Endothelial cell of umbilical vein (primary cell): ENCODE measurements at regions not wholly inside any gene's neighbourhood (a gene's known extent, or its start where the extent isn't known, plus 50 kb on each side); places are given as distances from the start of the nearest gene placed in this dataset.

Source experiments
- FOS ChIP-seq: IDR thresholded peaks from 2 replicates; pipeline ENCODE4 v1.6.1; 2011; ENCODE audit warnings: mild to moderate bottlenecking, low read length, moderate library complexity, borderline replicate concordance; ENCODE audit not compliant: insufficient read depth
- POLR2AphosphoS5 ChIP-seq: IDR thresholded peaks from 2 replicates; pipeline ENCODE4 v1.6.1; 2012; ENCODE audit warnings: low read depth, mild to moderate bottlenecking, control low read depth, low read length, moderate library complexity; ENCODE audit not compliant: insufficient read depth
- TF ChIP-seq, protein P1 (sequence below), 2 donors: IDR thresholded peaks; 1 replicate in 1 of 2; 2 replicates in 1 of 2; pipeline ENCODE4 v1.5.1; 2011; ENCODE audit warnings: low read length in 2 of 2, mild to moderate bottlenecking in 2 of 2, moderate library complexity in 2 of 2, control low read depth in 1 of 2, inconsistent platforms in 1 of 2, low read depth in 1 of 2; ENCODE audit not compliant: insufficient read depth in 1 of 2; ENCODE audit errors: extremely low read depth in 1 of 2

DNA sequence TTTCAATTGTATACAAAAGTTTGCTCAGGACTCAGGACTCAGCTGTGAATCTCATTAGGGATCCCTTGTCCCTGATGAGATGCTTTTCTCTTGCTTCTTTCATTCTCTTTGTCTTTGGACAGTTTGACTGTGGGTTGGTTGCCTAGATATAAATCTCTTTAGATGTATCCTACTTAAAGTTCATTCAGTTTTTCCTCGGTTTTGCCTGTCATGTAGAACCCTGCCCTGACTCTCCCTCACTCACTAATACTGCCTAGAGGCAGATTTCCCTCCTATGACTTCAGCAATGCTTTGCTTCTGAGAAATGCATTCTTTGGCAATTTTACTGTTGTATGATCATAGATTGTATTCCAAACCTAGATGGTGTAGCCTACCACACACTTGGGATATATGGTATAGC is 421.4 kb upstream of the TCF4 start:
- TF ChIP-seq, protein P1, sequence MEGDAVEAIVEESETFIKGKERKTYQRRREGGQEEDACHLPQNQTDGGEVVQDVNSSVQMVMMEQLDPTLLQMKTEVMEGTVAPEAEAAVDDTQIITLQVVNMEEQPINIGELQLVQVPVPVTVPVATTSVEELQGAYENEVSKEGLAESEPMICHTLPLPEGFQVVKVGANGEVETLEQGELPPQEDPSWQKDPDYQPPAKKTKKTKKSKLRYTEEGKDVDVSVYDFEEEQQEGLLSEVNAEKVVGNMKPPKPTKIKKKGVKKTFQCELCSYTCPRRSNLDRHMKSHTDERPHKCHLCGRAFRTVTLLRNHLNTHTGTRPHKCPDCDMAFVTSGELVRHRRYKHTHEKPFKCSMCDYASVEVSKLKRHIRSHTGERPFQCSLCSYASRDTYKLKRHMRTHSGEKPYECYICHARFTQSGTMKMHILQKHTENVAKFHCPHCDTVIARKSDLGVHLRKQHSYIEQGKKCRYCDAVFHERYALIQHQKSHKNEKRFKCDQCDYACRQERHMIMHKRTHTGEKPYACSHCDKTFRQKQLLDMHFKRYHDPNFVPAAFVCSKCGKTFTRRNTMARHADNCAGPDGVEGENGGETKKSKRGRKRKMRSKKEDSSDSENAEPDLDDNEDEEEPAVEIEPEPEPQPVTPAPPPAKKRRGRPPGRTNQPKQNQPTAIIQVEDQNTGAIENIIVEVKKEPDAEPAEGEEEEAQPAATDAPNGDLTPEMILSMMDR (IDR thresholded peaks at IDR 0.05; ENCODE audit: extremely low read depth in 1 of 2, insufficient read depth in 1 of 2, low read depth in 1 of 2, low read length in 2 of 2) = no peak
- TF ChIP-seq FOS (no peak), POLR2AphosphoS5 (no peak)
